GM21576 (cell line): ENCODE measurements at regions not wholly inside any gene's neighbourhood (a gene's known extent, or its start where the extent isn't known, plus 50 kb on each side); places are given as distances from the start of the nearest gene placed in this dataset.
"Not testable (repeated sequence)": the region's sequence is repeated elsewhere in the genome, so short reads cannot be mapped to it uniquely, and the experiment has no call there.

Experiments
- ATAC-seq: cut with Tn5 transposase; IDR thresholded peaks from one replicate; pipeline ENCODE4 v1.9.1; 2021; ENCODE audit warnings: mild to moderate bottlenecking, moderate library complexity; ENCODE audit not compliant: unreplicated experiment

GRCh38 chr10:117838500-117839498 is 207.9 kb downstream of the RAB11FIP2 start:
- ATAC-seq: not testable (repeated sequence)

GRCh38 chr10:117856426-117856825 is 190.3 kb downstream of the RAB11FIP2 start:
- not testable (repeated sequence) for ATAC-seq

- ATAC-seq: no peak
These were observed 186.6 kb downstream of the RAB11FIP2 start for GRCh38 chr10:117860135-117860534.

- no peak for ATAC-seq
These were observed 185.9 kb downstream of the RAB11FIP2 start for GRCh38 chr10:117860823-117861222.

GRCh38 chr10:117861329-117861728 is 185.4 kb downstream of the RAB11FIP2 start:
- no peak for ATAC-seq

- ATAC-seq: no peak
These were observed 183.0 kb downstream of the RAB11FIP2 start for GRCh38 chr10:117863771-117864170.

GRCh38 chr10:117865945-117866344 is 180.8 kb downstream of the RAB11FIP2 start:
- ATAC-seq: no peak

- no peak for ATAC-seq
These were observed 178.6 kb downstream of the RAB11FIP2 start for GRCh38 chr10:117868151-117868550.

GRCh38 chr10:117875793-117876192 is 170.9 kb downstream of the RAB11FIP2 start:
- ATAC-seq: no peak

GRCh38 chr10:117876210-117876609 is 170.5 kb downstream of the RAB11FIP2 start:
- ATAC-seq: no peak

- no peak for ATAC-seq
These were observed 168.1 kb downstream of the RAB11FIP2 start for GRCh38 chr10:117878626-117879025.

GRCh38 chr10:117884093-117884492 is 162.6 kb downstream of the RAB11FIP2 start:
- no peak for ATAC-seq

GRCh38 chr10:117884592-117884991 is 162.1 kb downstream of the RAB11FIP2 start:
- no peak for ATAC-seq

GRCh38 chr10:117885206-117885829 is 161.4 kb downstream of the RAB11FIP2 start:
- no peak for ATAC-seq

- no peak for ATAC-seq
These were observed 160.0 kb downstream of the RAB11FIP2 start for GRCh38 chr10:117886766-117887165.

GRCh38 chr10:117889664-117890063 is 157.1 kb downstream of the RAB11FIP2 start:
- ATAC-seq: no peak

- no peak for ATAC-seq
These were observed 154.0 kb downstream of the RAB11FIP2 start for GRCh38 chr10:117892681-117893220.

GRCh38 chr10:117894339-117894738 is 152.4 kb downstream of the RAB11FIP2 start:
- ATAC-seq: no peak

- ATAC-seq: no peak
These were observed 150.2 kb downstream of the RAB11FIP2 start for GRCh38 chr10:117896517-117896916.

GRCh38 chr10:117899181-117899683 is 147.5 kb downstream of the RAB11FIP2 start:
- no peak for ATAC-seq

GRCh38 chr10:117900280-117900679 is 146.5 kb downstream of the RAB11FIP2 start:
- ATAC-seq: no peak
